HCT116 (cell line): ENCODE measurements at regions not wholly inside any gene's neighbourhood (a gene's known extent, or its start where the extent isn't known, plus 50 kb on each side); places are given as distances from the start of the nearest gene placed in this dataset.

Experiments
- ATAC-seq: fragments of 200-7000 bp; cut with Tn5 transposase; 2 replicates; pipeline ENCODE4 v1.9.1; 2020; ENCODE audit warnings: mild to moderate bottlenecking, moderate library complexity
- BruUV-seq: library from RNA; stranded (reverse); fragments of 400-500 nt; replicated peaks from 2 replicates; lab custom pipeline; 2021; lab: Mats Ljungman, UMichigan
- CTCF ChIA-PET: fragments of 300-600 bp; sonication (Branson Sonifier 250); formaldehyde crosslinking; loops from one replicate; lab custom pipeline; 2021; ENCODE audit warnings: antibody characterized with exemption; lab: Charles Lee
- POLR2A ChIA-PET: fragments of 300-600, 350-600 bp; sonication (Branson Sonifier 250); formaldehyde crosslinking; loops from one replicate; lab custom pipeline; 2021; ENCODE audit warnings: antibody characterized with exemption; lab: Charles Lee
- RAD21 ChIA-PET, 2 experiments: fragments of 300-600 bp; sonication (Branson Sonifier 250); formaldehyde crosslinking; loops; one replicate each; lab custom pipeline; 2023; ENCODE audit warnings: low total read pairs in 2 of 2; ENCODE audit not compliant: uncharacterized antibody in 2 of 2, unreplicated experiment in 2 of 2, low non-redundant PET in 1 of 2; lab: Charles Lee
- DNase-seq: peaks from one replicate; pipeline ENCODE4 v3.0.0-alpha.2; 2010; ENCODE audit warnings: low read depth, low spot score
- H2AFZ ChIP-seq: fragments of 200-600 bp; shearing (Covaris generic), sonication (generic); 2 replicates; pipeline ENCODE4 v1.6.1; 2017; ENCODE audit warnings: low read depth, mixed run types, mixed read lengths, antibody characterized with exemption, low read length; ENCODE audit not compliant: poor library complexity, severe bottlenecking
- H3K27ac ChIP-seq: 2 replicates; pipeline ENCODE4 v1.5.1; 2012; ENCODE audit warnings: low read depth, low read length
- H3K27me3 ChIP-seq: fragments of 200-600 bp; sonication (generic); 2 replicates; pipeline ENCODE4 v1.6.1; 2016; ENCODE audit warnings: mixed run types, low read length, mixed read lengths; ENCODE audit not compliant: insufficient read depth
- H3K36me3 ChIP-seq, 2 experiments: fragments of 200-500 bp in 1 of 2; fragments of 200-600 bp in 1 of 2; sonication (Bioruptor generic) in 1 of 2; sonication (generic) in 1 of 2; 2 replicates each; pipeline versions ENCODE4 v1.5.1 to v1.6.1; 2014 to 2016; ENCODE audit warnings: low read length in 2 of 2, inconsistent platforms in 1 of 2, mixed read lengths in 1 of 2, mixed run types in 1 of 2; ENCODE audit not compliant: insufficient read depth in 2 of 2, control insufficient read depth in 1 of 2
- H3K4me1 ChIP-seq, 2 experiments: fragments of 200-600 bp in 1 of 2; sonication (generic) in 1 of 2; 2 replicates each; pipeline versions ENCODE4 v1.5.1 to v1.6.1; 2012 to 2017; ENCODE audit warnings: low read length in 2 of 2, inconsistent platforms in 1 of 2, mild to moderate bottlenecking in 1 of 2, mixed read lengths in 1 of 2, mixed run types in 1 of 2, moderate library complexity in 1 of 2; ENCODE audit not compliant: insufficient read depth in 2 of 2, control insufficient read depth in 1 of 2
- H3K4me2 ChIP-seq: fragments of 200-600 bp; sonication (generic); 2 replicates; pipeline ENCODE4 v1.6.1; 2017; ENCODE audit warnings: mixed run types, low read length, mixed read lengths
- H3K4me3 ChIP-seq, 2 experiments: fragments of 200-600 bp in 1 of 2; sonication (generic) in 1 of 2; replicated peaks in 1 of 2; 2 replicates each; pipeline ENCODE4 v1.5.1; 2011 to 2016; ENCODE audit warnings: low read length in 2 of 2, control low read depth in 1 of 2, low read depth in 1 of 2, mild to moderate bottlenecking in 1 of 2, mixed read lengths in 1 of 2, mixed run types in 1 of 2
- H3K79me2 ChIP-seq: fragments of 200-600 bp; sonication (generic); 2 replicates; pipeline ENCODE4 v1.6.1; 2017; ENCODE audit warnings: mild to moderate bottlenecking, mixed run types, low read length, moderate library complexity, mixed read lengths; ENCODE audit not compliant: insufficient read depth
- H3K9ac ChIP-seq: fragments of 200-600 bp; sonication (generic); 2 replicates; pipeline ENCODE4 v1.6.1; 2016; ENCODE audit warnings: low read length, mixed read lengths
- H3K9me2 ChIP-seq: fragments of 200-600 bp; sonication (generic), shearing (Covaris generic); 2 replicates; pipeline ENCODE4 v1.6.1; 2017; ENCODE audit warnings: mixed run types, mild to moderate bottlenecking, moderate library complexity; ENCODE audit not compliant: insufficient read depth
- H3K9me3 ChIP-seq, 2 experiments: fragments of 200-500 bp in 1 of 2; fragments of 200-600 bp in 1 of 2; sonication (Bioruptor generic) in 1 of 2; sonication (generic) in 1 of 2; 2 replicates each; pipeline ENCODE4 v1.6.1; 2014 to 2017; ENCODE audit warnings: low read length in 2 of 2, mixed read lengths in 2 of 2, inconsistent platforms in 1 of 2, low read depth in 1 of 2, mild to moderate bottlenecking in 1 of 2, mixed run types in 1 of 2, moderate library complexity in 1 of 2; ENCODE audit not compliant: control insufficient read depth in 1 of 2, insufficient read depth in 1 of 2
- H4K20me1 ChIP-seq: fragments of 200-600 bp; sonication (generic), shearing (Covaris generic); 2 replicates; pipeline ENCODE4 v1.6.1; 2017; ENCODE audit warnings: mixed run types, mild to moderate bottlenecking, moderate library complexity; ENCODE audit not compliant: insufficient read depth
- ATF3 ChIP-seq: IDR thresholded peaks from 2 replicates; pipeline ENCODE4 v1.6.1; 2012
- EZH2phosphoT487 ChIP-seq: fragments of 200-600 bp; IDR thresholded peaks from 2 replicates; pipeline ENCODE4 v1.6.1; 2018; ENCODE audit warnings: antibody characterized with exemption, borderline replicate concordance
- POLR2A ChIP-seq: IDR thresholded peaks from 2 replicates; pipeline ENCODE4 v1.7.0; 2011; ENCODE audit warnings: borderline replicate concordance; ENCODE audit not compliant: insufficient read depth, insufficient read length; ENCODE audit errors: extremely low read depth
- POLR2AphosphoS5 ChIP-seq: IDR thresholded peaks from 2 replicates; pipeline ENCODE4 v1.6.1; 2011; ENCODE audit warnings: mild to moderate bottlenecking, low read depth, low read length, moderate library complexity
- RAD21 ChIP-seq: IDR thresholded peaks from 2 replicates; pipeline ENCODE4 v1.6.1; 2012; ENCODE audit warnings: low read depth, mild to moderate bottlenecking
- SIN3A ChIP-seq: IDR thresholded peaks from 2 replicates; pipeline ENCODE4 v1.6.1; 2012; ENCODE audit warnings: low read depth
- SP1 ChIP-seq: IDR thresholded peaks from 2 replicates; pipeline ENCODE4 v1.6.1; 2012; ENCODE audit warnings: low read depth
- SRF ChIP-seq: IDR thresholded peaks from 2 replicates; pipeline ENCODE4 v1.6.1; 2012; ENCODE audit warnings: low read depth
- TCF7L2 ChIP-seq: IDR thresholded peaks from 2 replicates; pipeline ENCODE4 v1.7.0; 2011; ENCODE audit warnings: borderline replicate concordance, inconsistent platforms; ENCODE audit not compliant: insufficient read depth, insufficient read length; ENCODE audit errors: extremely low read depth
- YY1 ChIP-seq: IDR thresholded peaks from 2 replicates; pipeline ENCODE4 v1.6.1; 2011; ENCODE audit warnings: low read length, low read depth, moderate library complexity, mild to moderate bottlenecking; ENCODE audit not compliant: insufficient replicate concordance; ENCODE audit errors: extremely low read depth
- ZBTB33 ChIP-seq: IDR thresholded peaks from 2 replicates; pipeline ENCODE4 v1.6.1; 2011; ENCODE audit warnings: mild to moderate bottlenecking, low read length, moderate library complexity; ENCODE audit not compliant: insufficient replicate concordance; ENCODE audit errors: extremely low read depth
- ZNF274 ChIP-seq: fragments of 200-500 bp; sonication (Bioruptor generic); IDR thresholded peaks from 2 replicates; pipeline ENCODE4 v1.6.1; 2014; ENCODE audit warnings: mild to moderate bottlenecking, low read depth, low read length, inconsistent platforms
- intact Hi-C: fragments of 100-400 bp; cut with micrococcal nuclease; formaldehyde crosslinking; loops from 2 replicates; pipeline ENCODE4 v1.10.0; 2022
- TF ChIP-seq, protein P1 (sequence below): IDR thresholded peaks from 2 replicates; pipeline ENCODE4 v1.6.1; 2012; ENCODE audit warnings: low read depth
- TF ChIP-seq, protein P2 (sequence below): IDR thresholded peaks from 2 replicates; pipeline ENCODE4 v1.6.1; 2012

GRCh38 chr4:45280121-45280520 is 553.8 kb upstream of the GNPDA2 start:
- no peaks in the 10 kb centered on the region for H3K27me3 ChIP-seq
- TF ChIP-seq ATF3, result no peak
- TF ChIP-seq ZNF274, result no peak
- TF ChIP-seq POLR2AphosphoS5, result no peak
- no peak for TF ChIP-seq EZH2phosphoT487
- TF ChIP-seq, protein P1, sequence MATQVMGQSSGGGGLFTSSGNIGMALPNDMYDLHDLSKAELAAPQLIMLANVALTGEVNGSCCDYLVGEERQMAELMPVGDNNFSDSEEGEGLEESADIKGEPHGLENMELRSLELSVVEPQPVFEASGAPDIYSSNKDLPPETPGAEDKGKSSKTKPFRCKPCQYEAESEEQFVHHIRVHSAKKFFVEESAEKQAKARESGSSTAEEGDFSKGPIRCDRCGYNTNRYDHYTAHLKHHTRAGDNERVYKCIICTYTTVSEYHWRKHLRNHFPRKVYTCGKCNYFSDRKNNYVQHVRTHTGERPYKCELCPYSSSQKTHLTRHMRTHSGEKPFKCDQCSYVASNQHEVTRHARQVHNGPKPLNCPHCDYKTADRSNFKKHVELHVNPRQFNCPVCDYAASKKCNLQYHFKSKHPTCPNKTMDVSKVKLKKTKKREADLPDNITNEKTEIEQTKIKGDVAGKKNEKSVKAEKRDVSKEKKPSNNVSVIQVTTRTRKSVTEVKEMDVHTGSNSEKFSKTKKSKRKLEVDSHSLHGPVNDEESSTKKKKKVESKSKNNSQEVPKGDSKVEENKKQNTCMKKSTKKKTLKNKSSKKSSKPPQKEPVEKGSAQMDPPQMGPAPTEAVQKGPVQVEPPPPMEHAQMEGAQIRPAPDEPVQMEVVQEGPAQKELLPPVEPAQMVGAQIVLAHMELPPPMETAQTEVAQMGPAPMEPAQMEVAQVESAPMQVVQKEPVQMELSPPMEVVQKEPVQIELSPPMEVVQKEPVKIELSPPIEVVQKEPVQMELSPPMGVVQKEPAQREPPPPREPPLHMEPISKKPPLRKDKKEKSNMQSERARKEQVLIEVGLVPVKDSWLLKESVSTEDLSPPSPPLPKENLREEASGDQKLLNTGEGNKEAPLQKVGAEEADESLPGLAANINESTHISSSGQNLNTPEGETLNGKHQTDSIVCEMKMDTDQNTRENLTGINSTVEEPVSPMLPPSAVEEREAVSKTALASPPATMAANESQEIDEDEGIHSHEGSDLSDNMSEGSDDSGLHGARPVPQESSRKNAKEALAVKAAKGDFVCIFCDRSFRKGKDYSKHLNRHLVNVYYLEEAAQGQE, result no peak
- TF ChIP-seq SRF, result no peak
- no peak for TF ChIP-seq RAD21
- TF ChIP-seq ZBTB33, result no peak
- no peak for TF ChIP-seq POLR2A
- TF ChIP-seq YY1, result no peak
- TF ChIP-seq SIN3A, result no peak
- TF ChIP-seq SP1, result no peak
- TF ChIP-seq, protein P2, sequence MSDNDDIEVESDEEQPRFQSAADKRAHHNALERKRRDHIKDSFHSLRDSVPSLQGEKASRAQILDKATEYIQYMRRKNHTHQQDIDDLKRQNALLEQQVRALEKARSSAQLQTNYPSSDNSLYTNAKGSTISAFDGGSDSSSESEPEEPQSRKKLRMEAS, result no peak
- no peak for TF ChIP-seq TCF7L2
- ChIA-PET CTCF (no interaction called here), RAD21 (no interaction called here), POLR2A (no interaction called here)
- peaks cover 3 to 18% of the 10 kb centered on the region in 2 experiments; a peak in 2 of 4 replicates for H3K9me3 ChIP-seq
- H3K79me2 ChIP-seq, result no peaks in the 10 kb centered on the region
- H3K4me1 ChIP-seq, result no peaks in the 10 kb centered on the region
- H3K27ac ChIP-seq, result no peak overlapping the region
- BruUV-seq, result no TSS peak
- H2AFZ ChIP-seq, result no peak overlapping the region
- DNase-seq, result no peak
- H3K4me2 ChIP-seq, result no peak overlapping the region
- no peak overlapping the region for H3K9ac ChIP-seq
- no peaks in the 10 kb centered on the region for H4K20me1 ChIP-seq
- no peak overlapping the region for H3K4me3 ChIP-seq
- no peaks in the 10 kb centered on the region for H3K9me2 ChIP-seq
- intact Hi-C loops, result no loop called here
- no peaks in the 10 kb centered on the region for H3K36me3 ChIP-seq
- no peak for ATAC-seq
